B cell (primary cell): ENCODE measurements at regions not wholly inside any gene's neighbourhood (a gene's known extent, or its start where the extent isn't known, plus 50 kb on each side); places are given as distances from the start of the nearest gene placed in this dataset.

ENCODE experiments used
- ATAC-seq: fragments of 200-7000 bp; cut with Tn5 transposase; one replicate; pipeline ENCODE4 v1.10.0; 2021; ENCODE audit warnings: low read depth, mild to moderate bottlenecking, moderate number of reproducible peaks, moderate library complexity
- CTCF ChIA-PET: fragments of 350-600 bp; sonication (Branson Sonifier 250); formaldehyde crosslinking; loops from one replicate; lab custom pipeline; 2021; ENCODE audit warnings: antibody characterized with exemption, inconsistent platforms; lab: Charles Lee
- POLR2A ChIA-PET: fragments of 350-600 bp; sonication (Branson Sonifier 250); formaldehyde crosslinking; loops from one replicate; lab custom pipeline; 2021; ENCODE audit warnings: antibody characterized with exemption; lab: Charles Lee
- DNase-seq: peaks from one replicate; pipeline ENCODE4 v3.0.0; 2013
- H2AFZ ChIP-seq: 2 replicates; pipeline ENCODE4 v1.6.1; 2012; ENCODE audit warnings: mild to moderate bottlenecking, low read depth, low read length; ENCODE audit not compliant: insufficient read depth, poor library complexity, severe bottlenecking
- H3K27ac ChIP-seq, 2 donors: 1 replicate in 1 of 2; 2 replicates in 1 of 2; pipeline ENCODE4 v1.5.1; 2012 to 2013; ENCODE audit warnings: low read length in 2 of 2, mild to moderate bottlenecking in 2 of 2, moderate library complexity in 1 of 2
- H3K27me3 ChIP-seq, 4 experiments: fragments of 200-600 bp in 1 of 4; sonication (generic) in 1 of 4; replicated peaks in 1 of 4; 1 replicate in 2 of 4; 2 replicates in 2 of 4; pipeline versions ENCODE4 v1.6.1 to v1.7.0; 2013 to 2016; ENCODE audit warnings: low read length in 3 of 4, mild to moderate bottlenecking in 2 of 4, mixed read lengths in 1 of 4, moderate library complexity in 1 of 4; ENCODE audit not compliant: insufficient read depth in 4 of 4, control insufficient read depth in 3 of 4; ENCODE audit errors: control extremely low read depth in 1 of 4
- H3K36me3 ChIP-seq, 2 experiments: replicated peaks in 1 of 2; 1 replicate in 1 of 2; 2 replicates in 1 of 2; pipeline versions ENCODE4 v1.6.1 to v1.7.1; 2013; ENCODE audit warnings: low read length in 1 of 2; ENCODE audit not compliant: insufficient read depth in 2 of 2, control insufficient read depth in 1 of 2; ENCODE audit errors: control extremely low read depth in 1 of 2, extremely low read depth in 1 of 2
- H3K4me1 ChIP-seq, 2 donors: fragments of 200-600 bp in 1 of 2; sonication (generic) in 1 of 2; 1 replicate in 1 of 2; 2 replicates in 1 of 2; pipeline versions ENCODE4 v1.5.1 to v1.6.1; 2013 to 2017; ENCODE audit warnings: low read length in 2 of 2; ENCODE audit not compliant: control insufficient read depth in 2 of 2, insufficient read depth in 2 of 2
- H3K4me2 ChIP-seq: replicated peaks from 2 replicates; pipeline ENCODE3; 2012; ENCODE audit warnings: mild to moderate bottlenecking, low read depth, low read length; ENCODE audit not compliant: poor library complexity, severe bottlenecking
- H3K4me3 ChIP-seq, 5 experiments: fragments of 200-600 bp in 1 of 5; sonication (generic) in 1 of 5; 1 replicate in 3 of 5; 2 replicates in 2 of 5; pipeline versions ENCODE4 v1.5.1 to v1.7.0; 2011 to 2016; ENCODE audit warnings: low read length in 4 of 5, mild to moderate bottlenecking in 4 of 5, low read depth in 2 of 5, control low read depth in 1 of 5, moderate library complexity in 1 of 5; ENCODE audit not compliant: insufficient read depth in 1 of 5; ENCODE audit errors: control extremely low read depth in 1 of 5, extremely low read depth in 1 of 5
- H3K79me2 ChIP-seq: fragments of 200-600 bp; sonication (generic); one replicate; pipeline ENCODE4 v1.6.0; 2016; ENCODE audit warnings: low read length; ENCODE audit not compliant: control insufficient read depth, insufficient read depth
- H3K9ac ChIP-seq: fragments of 200-600 bp; sonication (generic); 2 replicates; pipeline ENCODE4 v1.6.1; 2017; ENCODE audit warnings: mild to moderate bottlenecking, low read length, moderate library complexity
- H3K9me3 ChIP-seq, 3 donors: one replicate each; pipeline versions ENCODE4 v1.6.1 to v1.7.1; 2013; ENCODE audit warnings: low read length in 2 of 3; ENCODE audit not compliant: control insufficient read depth in 2 of 3, insufficient read depth in 1 of 3; ENCODE audit errors: control extremely low read depth in 1 of 3
- H4K20me1 ChIP-seq: 2 replicates; pipeline ENCODE4 v1.6.0; 2012; ENCODE audit warnings: mild to moderate bottlenecking, low read length; ENCODE audit not compliant: insufficient read depth, control insufficient read depth, poor library complexity, severe bottlenecking
- H3K27ac Mint-ChIP-seq: one replicate; pipeline ENCODE4 v1.8.0; 2021; ENCODE audit warnings: mixed read lengths
- H3K27me3 Mint-ChIP-seq: one replicate; pipeline ENCODE4 v1.8.0; 2021; ENCODE audit warnings: mixed read lengths
- H3K4me1 Mint-ChIP-seq: one replicate; pipeline ENCODE4 v1.8.0; 2021; ENCODE audit warnings: mixed read lengths
- H3K4me3 Mint-ChIP-seq: one replicate; pipeline ENCODE4 v1.8.0; 2021; ENCODE audit warnings: mixed read lengths
- H3K9me3 Mint-ChIP-seq: one replicate; pipeline ENCODE4 v1.8.0; 2022; ENCODE audit warnings: mixed read lengths; ENCODE audit not compliant: insufficient read depth
- EZH2 ChIP-seq: IDR thresholded peaks from 2 replicates; pipeline ENCODE4 v1.6.1; 2012; ENCODE audit warnings: borderline replicate concordance, low read depth, mild to moderate bottlenecking, moderate library complexity, low read length; ENCODE audit not compliant: insufficient read depth, poor library complexity, severe bottlenecking
- WGBS: methylation state at CpG from one replicate; pipeline ENCODE4 v1.1.5; 2013; ENCODE audit warnings: missing lambda C conversion rate; ENCODE audit not compliant: insufficient coverage; 5-methylcytosine and 5-hydroxymethylcytosine counted together
- intact Hi-C: fragments of 100-400 bp; cut with micrococcal nuclease; formaldehyde crosslinking; loops from one replicate; pipeline ENCODE4 v1.10.0; 2022
- TF ChIP-seq, protein P1 (sequence below): fragments of 200-600 bp; IDR thresholded peaks from one replicate; pipeline ENCODE4 v1.8.0; 2022; ENCODE audit warnings: antibody characterized with exemption, mild to moderate bottlenecking

DNA sequence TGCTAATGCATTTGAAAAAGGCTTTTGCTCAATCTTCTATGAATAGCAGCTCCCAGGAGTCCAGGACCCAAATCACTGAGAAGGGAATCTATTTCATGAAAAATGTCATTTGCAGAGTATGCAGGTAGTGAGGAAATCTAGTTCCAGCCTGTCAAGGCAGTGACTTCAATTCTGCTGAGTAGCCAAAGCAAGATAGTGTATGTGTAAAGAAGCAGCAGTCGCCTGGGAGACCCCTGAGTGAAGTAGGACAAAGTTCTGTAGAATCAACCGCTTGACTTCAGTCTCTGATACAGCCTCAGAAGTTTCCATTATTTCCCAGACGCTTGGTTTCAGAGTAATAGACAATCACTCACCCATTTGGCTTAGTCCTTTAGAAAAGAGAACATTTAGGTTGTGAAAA lies 435.6 kb upstream of the LRFN5 start:
- no peak overlapping the region for H3K4me3 Mint-ChIP-seq
- H3K27me3 Mint-ChIP-seq: no peaks in the 10 kb centered on the region
- Histone ChIP-seq H2AFZ (no peak overlapping the region), H3K36me3 (no peaks in the 10 kb centered on the region), H3K4me1 (no peaks in the 10 kb centered on the region), H3K9me3 (no peaks in the 10 kb centered on the region), H3K27ac (no peak overlapping the region), H3K79me2 (no peaks in the 10 kb centered on the region), H3K4me3 (no peak overlapping the region), H3K4me2 (no peak overlapping the region), H3K9ac (no peak overlapping the region), H3K27me3 (no peaks in the 10 kb centered on the region), H4K20me1 (no peaks in the 10 kb centered on the region)
- no peak overlapping the region for H3K27ac Mint-ChIP-seq
- 60% methylated on average over 1 of the region's 3 CpGs for WGBS
- intact Hi-C loops: no loop called here
- ChIA-PET CTCF (no interaction called here), POLR2A (no interaction called here)
- ATAC-seq (no peak), DNase-seq (no peak)
- TF ChIP-seq, protein P1, sequence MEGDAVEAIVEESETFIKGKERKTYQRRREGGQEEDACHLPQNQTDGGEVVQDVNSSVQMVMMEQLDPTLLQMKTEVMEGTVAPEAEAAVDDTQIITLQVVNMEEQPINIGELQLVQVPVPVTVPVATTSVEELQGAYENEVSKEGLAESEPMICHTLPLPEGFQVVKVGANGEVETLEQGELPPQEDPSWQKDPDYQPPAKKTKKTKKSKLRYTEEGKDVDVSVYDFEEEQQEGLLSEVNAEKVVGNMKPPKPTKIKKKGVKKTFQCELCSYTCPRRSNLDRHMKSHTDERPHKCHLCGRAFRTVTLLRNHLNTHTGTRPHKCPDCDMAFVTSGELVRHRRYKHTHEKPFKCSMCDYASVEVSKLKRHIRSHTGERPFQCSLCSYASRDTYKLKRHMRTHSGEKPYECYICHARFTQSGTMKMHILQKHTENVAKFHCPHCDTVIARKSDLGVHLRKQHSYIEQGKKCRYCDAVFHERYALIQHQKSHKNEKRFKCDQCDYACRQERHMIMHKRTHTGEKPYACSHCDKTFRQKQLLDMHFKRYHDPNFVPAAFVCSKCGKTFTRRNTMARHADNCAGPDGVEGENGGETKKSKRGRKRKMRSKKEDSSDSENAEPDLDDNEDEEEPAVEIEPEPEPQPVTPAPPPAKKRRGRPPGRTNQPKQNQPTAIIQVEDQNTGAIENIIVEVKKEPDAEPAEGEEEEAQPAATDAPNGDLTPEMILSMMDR: no peak
- no peak for TF ChIP-seq EZH2
- H3K9me3 Mint-ChIP-seq: peaks cover 4% of the 10 kb centered on the region
- H3K4me1 Mint-ChIP-seq: no peaks in the 10 kb centered on the region

DNA sequence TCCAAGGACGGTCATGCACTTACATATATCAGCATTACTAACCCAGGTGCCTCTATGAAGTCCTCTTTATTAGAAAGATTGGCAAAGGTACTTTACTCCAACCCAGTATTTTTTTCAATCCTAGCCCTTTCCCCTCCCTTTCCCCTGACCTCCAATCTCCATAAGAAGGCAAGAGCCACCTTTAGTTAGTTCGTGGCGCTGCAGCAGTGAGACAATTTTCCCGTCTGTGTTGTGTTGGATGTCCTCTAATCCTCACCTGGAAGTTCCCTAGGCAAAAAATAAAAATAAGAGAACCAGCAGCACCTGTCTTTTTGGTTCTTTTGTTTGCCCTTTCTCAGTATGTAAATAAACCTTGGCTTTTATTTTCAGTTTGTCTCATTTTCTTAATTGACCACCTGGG lies 439.6 kb upstream of the LRFN5 start:
- CTCF ChIA-PET: no interaction called here
- POLR2A ChIA-PET: no interaction called here
- Histone ChIP-seq H3K36me3 (no peaks in the 10 kb centered on the region), H3K9ac (no peak overlapping the region), H3K4me3 (no peak overlapping the region), H3K27ac (no peak overlapping the region), H3K27me3 (no peaks in the 10 kb centered on the region), H3K9me3 (no peaks in the 10 kb centered on the region), H3K79me2 (no peaks in the 10 kb centered on the region), H2AFZ (no peak overlapping the region), H3K4me2 (no peak overlapping the region), H3K4me1 (no peaks in the 10 kb centered on the region), H4K20me1 (no peaks in the 10 kb centered on the region)
- ATAC-seq (no peak), DNase-seq (no peak)
- intact Hi-C loops: no loop called here
- no peak overlapping the region for H3K27ac Mint-ChIP-seq
- H3K4me3 Mint-ChIP-seq: no peak overlapping the region
- peaks cover 4% of the 10 kb centered on the region for H3K9me3 Mint-ChIP-seq
- no peaks in the 10 kb centered on the region for H3K4me1 Mint-ChIP-seq
- no peak for TF ChIP-seq EZH2
- TF ChIP-seq, protein P1: no peak
- no CpG with 5 or more reads among the region's 4 CpGs for WGBS
- no peaks in the 10 kb centered on the region for H3K27me3 Mint-ChIP-seq
